Smooth muscle cell (in vitro differentiated cells): ENCODE measurements at regions not wholly inside any gene's neighbourhood (a gene's known extent, or its start where the extent isn't known, plus 50 kb on each side); places are given as distances from the start of the nearest gene placed in this dataset.

Experiments
- DNase-seq: peaks from one replicate; lab custom pipeline; 2025; ENCODE audit not compliant: unreplicated experiment; lab: John Stamatoyannopoulos, UW
- H2AFZ ChIP-seq: fragments of 200-600 bp; sonication (generic); 2 replicates; pipeline ENCODE4 v1.6.0; 2016; ENCODE audit warnings: antibody characterized with exemption, low read depth, mild to moderate bottlenecking
- H3F3A ChIP-seq: fragments of 200-600 bp; sonication (generic); 2 replicates; pipeline ENCODE4 v1.6.0; 2017; ENCODE audit warnings: antibody characterized with exemption, low read depth
- H3K27ac ChIP-seq: fragments of 200-600 bp; sonication (generic); 2 replicates; pipeline ENCODE4 v1.5.1; 2016; ENCODE audit warnings: low read depth, mild to moderate bottlenecking
- H3K27me3 ChIP-seq: fragments of 200-600 bp; sonication (generic); 2 replicates; pipeline ENCODE4 v1.6.1; 2016; ENCODE audit warnings: low read depth, mild to moderate bottlenecking
- H3K36me3 ChIP-seq: fragments of 200-600 bp; sonication (generic); 2 replicates; pipeline ENCODE4 v1.5.1; 2016; ENCODE audit warnings: low read depth
- H3K4me1 ChIP-seq: fragments of 200-600 bp; sonication (generic); 2 replicates; pipeline ENCODE4 v1.5.1; 2016; ENCODE audit warnings: low read depth
- H3K4me2 ChIP-seq: fragments of 200-600 bp; sonication (generic); 2 replicates; pipeline ENCODE4 v1.6.0; 2016; ENCODE audit warnings: mild to moderate bottlenecking
- H3K4me3 ChIP-seq: fragments of 200-600 bp; sonication (generic); 2 replicates; pipeline ENCODE4 v1.5.1; 2016; ENCODE audit warnings: mild to moderate bottlenecking
- H3K79me2 ChIP-seq: fragments of 200-600 bp; sonication (generic); 2 replicates; pipeline ENCODE4 v1.6.0; 2016; ENCODE audit warnings: low read depth, mild to moderate bottlenecking
- H3K9ac ChIP-seq: fragments of 200-600 bp; sonication (generic); 2 replicates; pipeline ENCODE4 v1.6.0; 2016; ENCODE audit warnings: low read depth
- H3K9me3 ChIP-seq: fragments of 200-600 bp; sonication (generic); replicated peaks from 2 replicates; pipeline ENCODE4 v1.5.1; 2016; ENCODE audit warnings: low read depth
- H4K20me1 ChIP-seq: fragments of 200-600 bp; sonication (generic); 2 replicates; pipeline ENCODE4 v1.6.0; 2016; ENCODE audit warnings: low read depth
- CTCF ChIP-seq: fragments of 200-600 bp; sonication (generic); IDR thresholded peaks from 2 replicates; pipeline ENCODE4 v1.5.1; 2017; ENCODE audit warnings: borderline replicate concordance, mild to moderate bottlenecking, antibody characterized with exemption; ENCODE audit not compliant: insufficient read depth, poor library complexity, severe bottlenecking
- WGBS: methylation state at CpG from one replicate; pipeline ENCODE4 v1.1.7; 2016; ENCODE audit warnings: low lambda C conversion rate; 5-methylcytosine and 5-hydroxymethylcytosine counted together

GRCh38 chr2:14120376-14120775 is 512.1 kb upstream of the LRATD1 start:
- Histone ChIP-seq H3K79me2 (no peaks in the 10 kb centered on the region), H3F3A (no peaks in the 10 kb centered on the region), H3K9ac (no peak overlapping the region), H2AFZ (no peak overlapping the region), H3K4me3 (no peak overlapping the region), H3K4me1 (no peaks in the 10 kb centered on the region), H4K20me1 (no peaks in the 10 kb centered on the region), H3K36me3 (no peaks in the 10 kb centered on the region), H3K27ac (no peak overlapping the region), H3K4me2 (no peak overlapping the region), H3K9me3 (no peaks in the 10 kb centered on the region), H3K27me3 (no peaks in the 10 kb centered on the region)
- WGBS, result 77% methylated on average over 3 of the region's 3 CpGs
- DNase-seq, result no peak
- TF ChIP-seq CTCF, result no peak

GRCh38 chr2:14123436-14124103 is 508.9 kb upstream of the LRATD1 start:
- H3K9me3 ChIP-seq, result no peaks in the 10 kb centered on the region
- H3K4me2 ChIP-seq, result no peak overlapping the region
- H3K4me3 ChIP-seq, result no peak overlapping the region
- DNase-seq, result no peak
- no peaks in the 10 kb centered on the region for H3K36me3 ChIP-seq
- no peak overlapping the region for H3K9ac ChIP-seq
- no peak overlapping the region for H2AFZ ChIP-seq
- H3F3A ChIP-seq, result no peaks in the 10 kb centered on the region
- no peaks in the 10 kb centered on the region for H3K4me1 ChIP-seq
- no peaks in the 10 kb centered on the region for H3K79me2 ChIP-seq
- H4K20me1 ChIP-seq, result no peaks in the 10 kb centered on the region
- 91% methylated on average over 6 of the region's 6 CpGs for WGBS
- no peaks in the 10 kb centered on the region for H3K27me3 ChIP-seq
- H3K27ac ChIP-seq, result no peak overlapping the region
- no peak for TF ChIP-seq CTCF

GRCh38 chr2:14125624-14126293 is 506.8 kb upstream of the LRATD1 start:
- Histone ChIP-seq H3K27ac (no peak overlapping the region), H3K4me2 (no peak overlapping the region), H3K9ac (no peak overlapping the region), H3K36me3 (no peaks in the 10 kb centered on the region), H3F3A (no peaks in the 10 kb centered on the region), H4K20me1 (no peaks in the 10 kb centered on the region), H3K79me2 (no peaks in the 10 kb centered on the region), H3K4me1 (no peaks in the 10 kb centered on the region), H2AFZ (no peak overlapping the region), H3K27me3 (no peaks in the 10 kb centered on the region), H3K4me3 (no peak overlapping the region), H3K9me3 (no peaks in the 10 kb centered on the region)
- no peak for DNase-seq
- TF ChIP-seq CTCF, result no peak
- whole genome bisulfite sequencing, result 82% methylated on average over 7 of the region's 7 CpGs

GRCh38 chr2:14126846-14127245 is 505.7 kb upstream of the LRATD1 start:
- WGBS, result 93% methylated on average over 2 of the region's 2 CpGs
- Histone ChIP-seq H3K27me3 (no peaks in the 10 kb centered on the region), H3K79me2 (no peaks in the 10 kb centered on the region), H2AFZ (no peak overlapping the region), H3K4me3 (no peak overlapping the region), H4K20me1 (no peaks in the 10 kb centered on the region), H3F3A (no peaks in the 10 kb centered on the region), H3K27ac (no peak overlapping the region), H3K9ac (no peak overlapping the region), H3K9me3 (no peaks in the 10 kb centered on the region), H3K36me3 (no peaks in the 10 kb centered on the region), H3K4me2 (no peak overlapping the region), H3K4me1 (no peaks in the 10 kb centered on the region)
- TF ChIP-seq CTCF, result no peak
- DNase-seq, result no peak
